ENCODE measurements at regions not wholly inside any gene's neighbourhood (a gene's known extent, or its start where the extent isn't known, plus 50 kb on each side); places are given as distances from the start of the nearest gene placed in this dataset.

DNA sequence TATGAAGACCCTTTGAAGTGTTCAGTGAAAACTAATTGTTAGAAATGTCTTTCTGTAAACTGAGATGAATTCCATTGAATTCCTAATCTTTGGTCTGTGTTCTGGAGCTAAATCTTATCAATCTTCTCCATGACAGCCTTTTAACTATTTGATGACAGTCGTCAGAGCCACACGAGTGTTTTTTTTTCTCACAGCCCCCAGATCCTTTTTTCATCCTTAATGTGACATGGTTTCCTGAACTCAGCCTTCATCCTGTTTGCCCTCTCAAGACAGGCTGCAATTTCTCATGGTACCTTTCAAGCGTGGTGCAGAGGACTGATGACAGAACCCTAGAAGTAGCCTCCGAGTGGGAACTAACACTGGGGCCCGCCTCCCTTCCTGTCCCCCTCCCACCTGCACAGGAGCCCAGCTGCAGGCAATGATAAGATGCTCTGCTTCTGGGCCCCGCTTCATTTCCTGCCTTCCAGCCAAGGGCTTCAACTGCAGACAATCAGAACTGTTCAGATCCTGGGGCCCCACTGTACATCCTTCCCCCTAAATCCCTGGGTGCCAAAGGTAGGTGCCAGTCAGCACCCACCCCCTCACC is 114.6 kb upstream of the VAV3 start:
- DNase-seq, result peak; percentile 93
- peak; percentile 92 for ATAC-seq (ENCODE audit: insufficient read depth, low read depth)
- Histone ChIP-seq H3K9ac (ENCODE audit: low read depth, low read length) (peak overlapping the region; percentile 39), H3K27ac (ENCODE audit: low read length) (peak overlapping the region; percentile 75), H3K79me2 (ENCODE audit: insufficient read depth, low read length) (no peaks in the 10 kb centered on the region), H3K4me2 (ENCODE audit: insufficient read depth, low read length) (peak overlapping the region; percentile 59), H3K4me1 (ENCODE audit: insufficient read depth, low read length) (peaks cover 73% of the 10 kb centered on the region), H3K4me3 (ENCODE audit: low read depth in 1 of 2, low read length in 2 of 2) (peak overlapping the region in 1 of 2 experiments; percentile 21; a peak in 2 of 4 replicates), H2AFZ (ENCODE audit: low read depth, low read length) (peak overlapping the region; percentile 50), H4K20me1 (ENCODE audit: insufficient read depth, low read length) (no peaks in the 10 kb centered on the region), H3K9me3 (ENCODE audit: insufficient read depth, low read length, severe bottlenecking) (no peaks in the 10 kb centered on the region), H3K27me3 (ENCODE audit: insufficient read depth, low read length, poor library complexity) (no peaks in the 10 kb centered on the region), H3K36me3 (ENCODE audit: insufficient read depth, low read length) (no peaks in the 10 kb centered on the region)
- no peak for TF ChIP-seq EZH2 (IDR thresholded peaks at IDR 0.05; ENCODE audit: borderline replicate concordance, low read depth, low read length, severe bottlenecking)
- TF ChIP-seq, protein P1, sequence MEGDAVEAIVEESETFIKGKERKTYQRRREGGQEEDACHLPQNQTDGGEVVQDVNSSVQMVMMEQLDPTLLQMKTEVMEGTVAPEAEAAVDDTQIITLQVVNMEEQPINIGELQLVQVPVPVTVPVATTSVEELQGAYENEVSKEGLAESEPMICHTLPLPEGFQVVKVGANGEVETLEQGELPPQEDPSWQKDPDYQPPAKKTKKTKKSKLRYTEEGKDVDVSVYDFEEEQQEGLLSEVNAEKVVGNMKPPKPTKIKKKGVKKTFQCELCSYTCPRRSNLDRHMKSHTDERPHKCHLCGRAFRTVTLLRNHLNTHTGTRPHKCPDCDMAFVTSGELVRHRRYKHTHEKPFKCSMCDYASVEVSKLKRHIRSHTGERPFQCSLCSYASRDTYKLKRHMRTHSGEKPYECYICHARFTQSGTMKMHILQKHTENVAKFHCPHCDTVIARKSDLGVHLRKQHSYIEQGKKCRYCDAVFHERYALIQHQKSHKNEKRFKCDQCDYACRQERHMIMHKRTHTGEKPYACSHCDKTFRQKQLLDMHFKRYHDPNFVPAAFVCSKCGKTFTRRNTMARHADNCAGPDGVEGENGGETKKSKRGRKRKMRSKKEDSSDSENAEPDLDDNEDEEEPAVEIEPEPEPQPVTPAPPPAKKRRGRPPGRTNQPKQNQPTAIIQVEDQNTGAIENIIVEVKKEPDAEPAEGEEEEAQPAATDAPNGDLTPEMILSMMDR (IDR thresholded peaks at IDR 0.05; ENCODE audit: borderline replicate concordance, extremely low read depth, low read length, poor library complexity, severe bottlenecking), result no peak

DNA sequence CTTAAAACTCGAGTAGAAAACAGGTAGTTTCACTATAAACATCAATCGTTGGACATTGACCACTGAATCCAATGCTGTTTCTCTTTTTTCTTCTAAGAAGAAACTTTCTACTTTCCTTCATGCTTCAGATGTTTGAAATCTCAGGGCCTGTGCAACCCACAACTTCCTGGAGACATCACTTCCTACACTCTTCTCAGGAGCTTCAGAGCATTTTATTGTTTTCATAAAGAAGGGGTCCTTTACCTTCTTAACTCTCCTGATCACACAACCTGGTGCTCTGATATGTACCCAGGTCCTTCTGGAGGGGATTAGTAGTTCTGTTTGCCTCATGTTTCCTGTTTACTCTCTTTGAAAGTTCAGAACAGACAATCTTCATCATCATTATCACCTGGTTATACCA is 113.0 kb upstream of the VAV3 start:
- Histone ChIP-seq H3K79me2 (ENCODE audit: insufficient read depth, low read length) (no peaks in the 10 kb centered on the region), H2AFZ (ENCODE audit: low read depth, low read length) (peak overlapping the region; percentile 23), H4K20me1 (ENCODE audit: insufficient read depth, low read length) (no peaks in the 10 kb centered on the region), H3K36me3 (ENCODE audit: insufficient read depth, low read length) (no peaks in the 10 kb centered on the region), H3K4me2 (ENCODE audit: insufficient read depth, low read length) (peak overlapping the region; percentile 56), H3K27me3 (ENCODE audit: insufficient read depth, low read length, poor library complexity) (no peaks in the 10 kb centered on the region), H3K9ac (ENCODE audit: low read depth, low read length) (peak overlapping the region; percentile 44), H3K4me3 (ENCODE audit: low read depth in 1 of 2, low read length in 2 of 2) (peak overlapping the region in 1 of 2 experiments; percentile 9; a peak in 1 of 4 replicates), H3K9me3 (ENCODE audit: insufficient read depth, low read length, severe bottlenecking) (no peaks in the 10 kb centered on the region), H3K27ac (ENCODE audit: low read length) (peak overlapping the region; percentile 75), H3K4me1 (ENCODE audit: insufficient read depth, low read length) (peaks cover 66% of the 10 kb centered on the region)
- DNase-seq (peak; percentile 64), ATAC-seq (ENCODE audit: insufficient read depth, low read depth) (peak; percentile 66)
- TF ChIP-seq, protein P1 (IDR thresholded peaks at IDR 0.05; ENCODE audit: borderline replicate concordance, extremely low read depth, low read length, poor library complexity, severe bottlenecking), result no peak
- no peak for TF ChIP-seq EZH2 (IDR thresholded peaks at IDR 0.05; ENCODE audit: borderline replicate concordance, low read depth, low read length, severe bottlenecking)

DNA sequence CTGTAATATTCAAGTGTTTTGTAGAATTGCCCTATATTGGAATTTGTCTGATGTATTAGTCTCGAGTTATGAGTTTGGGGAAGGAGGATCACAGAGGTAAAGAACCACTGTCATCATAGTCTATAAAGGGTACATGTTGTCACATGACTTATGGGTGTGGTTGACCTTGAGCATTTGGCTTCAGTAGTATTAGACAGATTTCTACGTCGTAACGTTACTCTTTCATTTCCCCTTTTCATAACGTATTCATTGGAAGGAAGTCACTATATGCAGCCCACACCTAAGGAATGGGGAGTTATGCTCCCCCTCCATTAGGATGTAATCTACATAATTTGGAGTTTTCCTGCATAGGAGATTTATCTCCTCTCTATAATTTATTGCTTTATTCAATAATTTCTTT is 110.1 kb upstream of the VAV3 start:
- H3K36me3 ChIP-seq (ENCODE audit: insufficient read depth, low read length), result no peaks in the 10 kb centered on the region
- H3K9ac ChIP-seq (ENCODE audit: low read depth, low read length), result no peak overlapping the region
- H4K20me1 ChIP-seq (ENCODE audit: insufficient read depth, low read length), result no peaks in the 10 kb centered on the region
- H2AFZ ChIP-seq (ENCODE audit: low read depth, low read length), result no peak overlapping the region
- ATAC-seq (ENCODE audit: insufficient read depth, low read depth), result no peak
- H3K4me3 ChIP-seq (ENCODE audit: low read depth in 1 of 2, low read length in 2 of 2), result no peak overlapping the region
- no peak overlapping the region for H3K4me2 ChIP-seq (ENCODE audit: insufficient read depth, low read length)
- no peaks in the 10 kb centered on the region for H3K79me2 ChIP-seq (ENCODE audit: insufficient read depth, low read length)
- H3K27me3 ChIP-seq (ENCODE audit: insufficient read depth, low read length, poor library complexity), result no peaks in the 10 kb centered on the region
- DNase-seq, result no peak
- no peak overlapping the region for H3K27ac ChIP-seq (ENCODE audit: low read length)
- peaks cover 36% of the 10 kb centered on the region for H3K4me1 ChIP-seq (ENCODE audit: insufficient read depth, low read length)
- TF ChIP-seq, protein P1 (IDR thresholded peaks at IDR 0.05; ENCODE audit: borderline replicate concordance, extremely low read depth, low read length, poor library complexity, severe bottlenecking), result no peak
- TF ChIP-seq EZH2 (IDR thresholded peaks at IDR 0.05; ENCODE audit: borderline replicate concordance, low read depth, low read length, severe bottlenecking), result no peak
- no peaks in the 10 kb centered on the region for H3K9me3 ChIP-seq (ENCODE audit: insufficient read depth, low read length, severe bottlenecking)

Measured in DND-41 (cell line).